CD4-positive, alpha-beta T cell (primary cell): ENCODE measurements at regions not wholly inside any gene's neighbourhood (a gene's known extent, or its start where the extent isn't known, plus 50 kb on each side); places are given as distances from the start of the nearest gene placed in this dataset.

Experiments used
- ATAC-seq: fragments of 200-7000 bp; cut with Tn5 transposase; one replicate; pipeline ENCODE4 v1.10.0; 2022; ENCODE audit warnings: mild to moderate bottlenecking; ENCODE audit not compliant: poor library complexity
- CTCF ChIA-PET: fragments of 350-600 bp; sonication (Branson Sonifier 250); formaldehyde crosslinking; loops from one replicate; lab custom pipeline; 2021; ENCODE audit warnings: antibody characterized with exemption, inconsistent platforms; lab: Charles Lee
- POLR2A ChIA-PET: fragments of 350-600 bp; sonication (Branson Sonifier 250); formaldehyde crosslinking; loops from one replicate; lab custom pipeline; 2021; ENCODE audit warnings: antibody characterized with exemption, inconsistent platforms; lab: Charles Lee
- DNase-seq, 14 experiments: peaks; one replicate each; pipeline ENCODE4 v3.0.0-alpha.2; 2013 to 2020; ENCODE audit warnings: mixed read lengths in 2 of 14
- H3K27ac ChIP-seq, 2 donors: one replicate each; pipeline versions ENCODE4 v1.5.1 to v1.7.0; 2013; ENCODE audit warnings: low read length in 2 of 2, low read depth in 1 of 2, mild to moderate bottlenecking in 1 of 2
- H3K27me3 ChIP-seq, 2 experiments: 1 replicate in 1 of 2; 2 replicates in 1 of 2; pipeline versions ENCODE4 v1.6.1 to v1.7.0; 2013; ENCODE audit warnings: low read length in 2 of 2, control low read depth in 1 of 2, mild to moderate bottlenecking in 1 of 2, moderate library complexity in 1 of 2; ENCODE audit not compliant: insufficient read depth in 2 of 2, control insufficient read depth in 1 of 2
- H3K36me3 ChIP-seq: one replicate; pipeline ENCODE4 v1.6.1; 2013; ENCODE audit warnings: low read length, control low read depth; ENCODE audit not compliant: insufficient read depth
- H3K4me1 ChIP-seq: one replicate; pipeline ENCODE4 v1.6.1; 2013; ENCODE audit warnings: low read length, control low read depth; ENCODE audit not compliant: insufficient read depth
- H3K4me3 ChIP-seq: one replicate; pipeline ENCODE4 v1.5.1; 2013; ENCODE audit warnings: mild to moderate bottlenecking, low read length, moderate library complexity
- H3K9me3 ChIP-seq, 2 experiments: 1 replicate in 1 of 2; 2 replicates in 1 of 2; pipeline versions ENCODE4 v1.6.1 to v1.7.0; 2013; ENCODE audit warnings: low read length in 2 of 2, mild to moderate bottlenecking in 2 of 2, control low read depth in 1 of 2, moderate library complexity in 1 of 2; ENCODE audit not compliant: control insufficient read depth in 1 of 2, insufficient read depth in 1 of 2
- H3K27ac Mint-ChIP-seq: one replicate; pipeline ENCODE4 v1.8.0; 2020; ENCODE audit warnings: mixed read lengths
- H3K27me3 Mint-ChIP-seq: one replicate; pipeline ENCODE4 v1.8.0; 2021; ENCODE audit warnings: mixed read lengths
- H3K36me3 Mint-ChIP-seq: one replicate; pipeline ENCODE4 v1.8.0; 2021; ENCODE audit warnings: low read depth, mixed read lengths
- H3K4me1 Mint-ChIP-seq: one replicate; pipeline ENCODE4 v1.8.0; 2021; ENCODE audit warnings: low read depth, mixed read lengths
- H3K4me3 Mint-ChIP-seq: one replicate; pipeline ENCODE4 v1.8.0; 2020; ENCODE audit warnings: mild to moderate bottlenecking, mixed read lengths
- H3K9me3 Mint-ChIP-seq: one replicate; pipeline ENCODE4 v1.8.0; 2020; ENCODE audit warnings: mixed read lengths
- CTCF ChIP-seq: fragments of 200-600 bp; IDR thresholded peaks from one replicate; pipeline ENCODE4 v1.8.0; 2022; ENCODE audit warnings: antibody characterized with exemption, mild to moderate bottlenecking
- intact Hi-C, 2 experiments: fragments of 100-400 bp; cut with DNase I in 1 of 2; cut with micrococcal nuclease in 1 of 2; formaldehyde crosslinking; loops; one replicate each; pipeline versions ENCODE4 v1.15.1 to v1.9.0; 2023 to 2025; cut with DNase I, micrococcal nuclease

- Histone ChIP-seq H3K9me3 (no peaks in the 10 kb centered on the region), H3K27me3 (no peaks in the 10 kb centered on the region), H3K4me1 (no peaks in the 10 kb centered on the region), H3K4me3 (no peak overlapping the region), H3K36me3 (no peaks in the 10 kb centered on the region), H3K27ac (no peak overlapping the region)
- intact Hi-C loops: no loop called here
- H3K4me3 Mint-ChIP-seq: no peak overlapping the region
- H3K27me3 Mint-ChIP-seq: no peaks in the 10 kb centered on the region
- H3K27ac Mint-ChIP-seq: no peak overlapping the region
- CTCF ChIA-PET: no interaction called here
- H3K9me3 Mint-ChIP-seq: peaks cover 3% of the 10 kb centered on the region
- no peaks in the 10 kb centered on the region for H3K36me3 Mint-ChIP-seq
- ATAC-seq (no peak), DNase-seq (no peak)
- no peak for TF ChIP-seq CTCF
- POLR2A ChIA-PET: no interaction called here
- H3K4me1 Mint-ChIP-seq: no peaks in the 10 kb centered on the region
Measured at GRCh38 chr6:122116835-122117627, 282.4 kb upstream of the HSF2 start.

- Mint-ChIP-seq H3K4me1 (no peaks in the 10 kb centered on the region), H3K27me3 (no peaks in the 10 kb centered on the region), H3K9me3 (peaks cover 3% of the 10 kb centered on the region), H3K4me3 (no peak overlapping the region), H3K27ac (no peak overlapping the region), H3K36me3 (no peaks in the 10 kb centered on the region)
- ChIA-PET CTCF (no interaction called here), POLR2A (no interaction called here)
- Histone ChIP-seq H3K27me3 (no peaks in the 10 kb centered on the region), H3K4me1 (no peaks in the 10 kb centered on the region), H3K27ac (no peak overlapping the region), H3K36me3 (no peaks in the 10 kb centered on the region), H3K9me3 (peaks cover 0 to 3% of the 10 kb centered on the region in 2 experiments), H3K4me3 (no peak overlapping the region)
- intact Hi-C loops: no loop called here
- no peak for TF ChIP-seq CTCF
- ATAC-seq (no peak), DNase-seq (no peak)
Measured at GRCh38 chr6:122118945-122119506, 280.4 kb upstream of the HSF2 start.

GRCh38 chr6:122122202-122122601 lies 277.2 kb upstream of the HSF2 start:
- Histone ChIP-seq H3K27me3 (no peaks in the 10 kb centered on the region), H3K36me3 (no peaks in the 10 kb centered on the region), H3K27ac (no peak overlapping the region), H3K9me3 (peaks cover 0 to 3% of the 10 kb centered on the region in 2 experiments), H3K4me3 (no peak overlapping the region), H3K4me1 (no peaks in the 10 kb centered on the region)
- CTCF ChIA-PET: no interaction called here
- intact Hi-C loops: no loop called here
- no peak for DNase-seq
- Mint-ChIP-seq H3K4me3 (no peak overlapping the region), H3K4me1 (no peaks in the 10 kb centered on the region), H3K36me3 (no peaks in the 10 kb centered on the region), H3K9me3 (peaks cover 3% of the 10 kb centered on the region), H3K27me3 (no peaks in the 10 kb centered on the region), H3K27ac (no peak overlapping the region)
- POLR2A ChIA-PET: no interaction called here
- TF ChIP-seq CTCF: no peak
- no peak for ATAC-seq
